Activated T-cell treated with anti-CD3 and anti-CD28 coated beads, Interleukin-2, amount 50 U/mL, for 1 hour (primary cell): ENCODE measurements at regions not wholly inside any gene's neighbourhood (a gene's known extent, or its start where the extent isn't known, plus 50 kb on each side); places are given as distances from the start of the nearest gene placed in this dataset.
"Not testable (repeated sequence)": the region's sequence is repeated elsewhere in the genome, so short reads cannot be mapped to it uniquely, and the experiment has no call there.

ENCODE experiments used
- DNase-seq: peaks from one replicate; pipeline ENCODE4 v3.0.0-alpha.2; 2020

DNA sequence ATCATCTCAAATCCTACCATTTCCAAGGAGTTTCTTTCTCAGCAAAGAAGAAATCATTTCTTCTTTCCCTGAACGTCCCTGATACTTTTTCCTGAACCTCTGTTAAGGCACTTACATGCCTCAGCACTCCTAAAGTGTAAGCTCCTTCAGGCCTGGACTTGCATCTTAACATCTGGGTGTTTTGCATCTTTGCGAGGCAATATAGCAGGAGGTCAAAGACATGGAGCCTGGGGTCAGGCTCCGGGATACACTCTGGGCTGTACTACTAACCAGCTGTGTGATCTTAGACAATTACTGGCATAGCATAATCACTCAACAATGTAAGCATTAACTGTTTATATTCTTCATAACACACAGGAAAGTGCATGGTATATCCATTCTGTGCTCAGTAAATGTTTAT, 275.5 kb upstream of the BOD1L1 start:
- no peak for DNase-seq

DNA sequence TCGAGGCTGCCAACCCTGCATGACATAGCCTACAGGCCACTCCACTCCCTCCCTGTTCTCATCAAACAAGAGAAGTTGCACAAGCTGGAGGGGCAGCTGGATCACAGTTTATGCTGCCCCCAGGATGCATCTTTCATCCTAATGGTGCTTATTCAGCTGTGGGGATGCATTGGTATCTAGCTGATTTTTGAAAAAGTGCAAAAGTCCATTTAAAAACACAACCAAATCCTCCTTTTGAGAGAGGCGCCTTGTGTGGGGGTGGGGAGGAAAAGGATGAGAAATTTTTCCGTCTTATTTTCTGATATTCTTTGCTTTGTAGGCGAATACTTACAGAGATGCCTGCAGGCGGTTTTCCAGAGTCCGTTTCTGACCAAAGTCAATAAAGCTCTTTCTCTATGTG, 276.4 kb upstream of the BOD1L1 start:
- DNase-seq = no peak

DNA sequence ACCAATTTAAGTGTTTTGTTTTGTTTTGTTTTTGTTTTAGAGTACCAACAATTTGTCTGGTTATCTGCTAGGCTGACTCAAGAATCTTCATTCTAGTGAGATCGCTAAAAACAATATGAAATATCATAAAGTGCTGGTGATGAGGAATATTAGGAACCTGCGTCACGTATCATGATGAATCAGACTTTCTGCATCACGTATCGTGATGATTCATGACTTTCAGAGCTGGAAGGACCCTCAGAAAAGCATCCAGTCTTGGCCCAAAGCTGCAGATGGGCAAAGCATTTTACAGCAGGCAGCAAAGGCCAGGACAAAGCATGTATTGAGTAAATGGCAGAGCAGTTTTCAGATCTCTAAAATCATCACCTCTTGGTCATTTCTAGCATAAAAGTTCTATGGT, 278.0 kb upstream of the BOD1L1 start:
- DNase-seq = no peak

DNA sequence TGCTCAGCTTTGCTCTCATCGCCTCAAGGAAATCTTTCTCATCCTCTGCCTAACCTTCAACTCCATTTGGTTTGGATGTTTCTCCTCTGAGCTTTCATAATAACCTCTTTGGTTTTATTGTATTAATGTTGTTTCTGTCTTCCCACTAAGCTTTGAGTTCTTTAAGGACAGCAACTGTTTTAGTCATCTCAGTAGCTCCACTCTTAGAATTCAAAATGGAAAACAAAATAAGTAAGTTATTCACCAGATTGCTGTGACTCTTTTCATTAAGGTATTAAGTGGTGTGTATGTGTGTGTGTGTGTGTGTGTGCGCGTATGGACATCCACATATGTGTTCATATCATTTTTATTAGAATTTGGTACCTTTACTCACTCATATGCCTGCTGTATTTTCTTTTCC, 279.2 kb upstream of the BOD1L1 start:
- no peak for DNase-seq

DNA sequence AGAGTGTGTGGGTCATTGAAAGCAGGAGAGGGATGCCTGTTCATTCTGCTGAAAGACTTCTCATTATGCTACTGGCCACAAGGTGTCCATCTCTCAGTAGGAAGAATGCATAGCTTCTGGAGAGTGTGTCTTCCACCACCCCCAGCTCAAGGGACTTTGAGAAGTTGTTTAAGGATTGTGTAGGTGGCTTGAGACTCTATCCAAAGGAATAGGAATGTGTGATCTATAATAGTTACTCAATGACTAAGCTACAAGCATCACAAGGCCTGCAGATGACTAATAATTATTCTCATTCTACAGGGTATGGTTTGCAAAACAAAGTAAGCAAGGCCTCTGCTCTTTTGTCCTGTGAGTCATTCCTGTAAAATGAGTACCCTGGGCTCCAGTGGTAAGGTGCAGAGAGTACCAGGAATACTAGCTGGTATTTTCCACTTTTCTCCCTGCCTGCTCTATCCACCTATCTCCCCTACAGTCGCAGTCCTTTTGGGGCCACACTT, 279.8 kb upstream of the BOD1L1 start:
- no peak for DNase-seq

DNA sequence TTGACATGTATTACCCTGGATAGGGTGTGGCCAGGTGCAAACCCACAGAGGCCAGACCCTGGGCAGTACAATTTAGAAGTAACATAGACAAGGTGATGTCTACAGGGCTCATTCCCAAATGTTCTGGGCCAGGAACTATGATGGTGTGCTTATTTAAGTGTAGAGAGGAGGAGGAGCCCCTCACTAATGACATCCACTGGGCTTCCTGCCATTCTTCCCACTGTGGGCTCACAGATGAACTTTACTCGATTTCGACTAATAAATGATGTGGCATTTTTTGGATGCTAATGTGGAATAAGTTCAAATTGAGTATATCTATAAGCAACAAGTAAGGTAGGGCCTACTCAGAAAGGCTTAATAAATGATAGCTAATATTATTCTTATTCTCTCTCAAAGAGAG, 280.9 kb upstream of the BOD1L1 start:
- no peak for DNase-seq

DNA sequence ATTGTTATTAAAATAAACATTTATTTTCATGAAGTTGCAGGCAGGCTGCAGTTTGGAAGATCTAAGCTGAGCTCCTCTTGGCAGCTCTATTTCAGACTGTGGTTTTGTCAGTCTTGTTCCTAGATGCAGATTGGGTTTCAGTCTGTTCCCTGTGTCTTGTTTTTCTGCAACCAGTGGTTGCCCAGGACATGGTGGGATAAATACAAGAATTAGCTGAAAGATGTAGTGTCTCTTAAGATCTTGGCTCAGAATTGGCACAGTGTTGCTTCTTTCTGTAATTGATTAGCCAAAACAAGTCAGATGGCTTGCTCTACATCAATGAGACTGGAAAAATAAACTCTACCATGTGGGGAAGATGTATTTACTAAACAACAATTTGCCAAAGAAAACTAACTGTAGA, 283.0 kb upstream of the BOD1L1 start:
- DNase-seq = no peak

DNA sequence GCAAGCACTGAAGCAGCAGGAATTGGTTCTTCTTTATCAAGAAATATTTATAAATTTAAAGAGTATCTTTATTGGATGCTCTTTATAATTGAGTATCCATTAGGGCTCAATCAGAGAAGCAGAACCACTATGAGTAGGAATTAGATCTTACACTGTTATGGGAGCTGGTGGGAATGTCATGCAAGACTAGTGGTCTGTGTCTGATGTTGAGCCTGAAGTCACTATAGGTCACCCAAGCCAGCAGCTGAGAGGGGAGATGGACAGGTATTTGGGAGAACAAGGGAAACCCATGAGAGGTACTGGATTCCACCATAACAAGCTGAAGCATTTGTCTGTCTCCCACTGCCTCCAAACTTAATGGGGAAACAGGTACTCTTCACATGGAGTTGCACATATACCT, 283.7 kb upstream of the BOD1L1 start:
- no peak for DNase-seq

DNA sequence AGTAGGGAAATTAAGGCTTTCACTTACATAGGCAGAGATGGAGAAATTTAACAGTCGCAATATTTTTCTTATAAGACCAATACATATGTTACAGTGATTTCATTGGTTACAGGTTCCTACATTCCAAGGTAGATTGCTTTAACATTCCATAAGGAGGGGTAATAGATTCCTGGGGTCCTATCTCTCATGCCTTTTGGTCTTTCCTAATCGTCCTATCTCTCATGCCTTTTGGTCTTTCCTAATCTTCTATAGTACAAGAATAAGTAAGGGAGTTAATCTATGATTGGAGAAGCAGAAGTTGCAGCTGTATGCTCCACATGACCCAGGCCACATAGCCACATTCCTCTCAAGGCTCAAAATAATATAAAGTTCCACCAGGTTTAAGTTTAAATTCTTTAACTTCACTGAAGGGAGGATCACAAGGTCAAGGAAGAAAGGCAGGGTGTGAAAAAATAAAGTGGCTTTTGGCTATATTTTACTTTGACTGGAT, 285.0 kb upstream of the BOD1L1 start:
- DNase-seq = no peak

DNA sequence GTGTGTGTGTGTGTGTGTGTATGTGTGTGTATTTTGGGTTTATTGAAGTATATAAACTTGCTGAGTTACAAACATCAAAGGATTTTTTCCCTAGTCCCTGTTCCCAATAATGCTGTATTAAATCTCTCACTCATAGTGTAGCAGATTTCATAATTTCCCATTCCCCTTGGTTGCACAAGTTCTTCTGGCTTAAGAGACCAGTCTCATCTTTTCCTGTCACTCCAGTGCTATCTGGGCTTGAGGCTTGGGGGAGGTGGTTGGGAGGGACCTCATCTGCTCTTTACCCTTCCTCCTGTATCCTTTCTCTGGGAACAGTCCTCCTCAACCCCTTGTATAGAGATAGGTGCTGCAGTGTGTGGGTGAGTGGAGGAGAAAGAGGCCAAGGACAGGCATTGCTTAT, 285.4 kb upstream of the BOD1L1 start:
- no peak for DNase-seq

DNA sequence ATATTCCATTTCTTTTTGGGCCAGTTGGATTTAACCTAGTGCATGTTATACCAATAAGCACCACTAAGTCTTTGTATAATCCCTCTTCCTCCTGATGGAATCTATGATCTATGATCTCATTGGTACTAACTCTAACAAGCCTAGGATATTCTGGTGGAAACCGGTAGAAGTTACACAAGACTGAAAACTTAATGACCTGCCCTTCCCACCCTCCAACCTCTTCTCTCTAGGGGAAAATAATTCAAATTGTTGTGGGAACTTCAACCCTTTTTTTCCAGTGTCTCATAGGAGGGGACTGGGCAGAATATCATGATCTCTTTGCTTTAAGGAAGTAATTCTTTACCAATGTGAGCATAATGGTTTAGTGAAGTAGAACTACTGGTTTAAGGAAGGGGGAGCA, 289.5 kb upstream of the BOD1L1 start:
- DNase-seq = no peak

DNA sequence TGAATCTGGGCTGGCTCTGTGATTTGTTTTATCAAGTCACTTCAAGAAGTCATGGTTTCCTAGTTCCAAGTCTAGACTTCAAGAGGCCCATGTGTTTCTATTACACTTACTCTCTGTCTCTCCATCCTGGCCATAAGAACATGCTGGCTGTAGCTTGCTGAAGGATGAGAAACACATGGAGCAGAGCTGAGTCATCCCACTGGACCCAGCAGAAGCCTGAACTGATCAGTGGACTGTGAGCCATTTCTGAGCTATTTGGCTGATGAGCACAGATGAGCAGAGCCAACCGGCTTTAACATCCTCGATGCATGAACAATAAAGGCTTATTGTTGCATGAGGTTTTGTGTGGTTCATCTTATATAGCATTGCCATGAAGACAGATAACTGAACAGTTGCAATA, 290.6 kb upstream of the BOD1L1 start:
- DNase-seq = no peak

DNA sequence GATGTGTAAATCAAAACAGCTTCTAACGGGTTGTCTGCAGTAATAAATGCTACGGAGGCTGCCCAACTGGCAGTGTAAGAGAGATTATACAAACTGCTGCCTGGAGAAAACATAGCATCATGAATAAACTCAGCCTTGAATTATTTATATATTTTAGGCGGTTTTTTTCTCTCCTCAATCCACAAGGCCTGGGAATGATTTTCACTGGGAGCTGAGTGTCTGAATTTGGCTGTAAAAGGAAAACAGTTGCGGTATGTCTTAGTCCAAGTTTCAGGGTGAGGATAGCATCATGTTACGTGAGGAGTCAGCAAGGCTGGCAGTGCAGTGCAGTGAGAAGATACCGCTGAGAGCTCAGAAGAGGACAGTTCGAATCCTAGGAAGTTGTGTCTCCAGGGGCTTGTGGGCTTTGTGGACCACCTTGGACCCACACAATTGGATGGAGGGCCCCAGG, 291.5 kb upstream of the BOD1L1 start:
- DNase-seq = no peak

DNA sequence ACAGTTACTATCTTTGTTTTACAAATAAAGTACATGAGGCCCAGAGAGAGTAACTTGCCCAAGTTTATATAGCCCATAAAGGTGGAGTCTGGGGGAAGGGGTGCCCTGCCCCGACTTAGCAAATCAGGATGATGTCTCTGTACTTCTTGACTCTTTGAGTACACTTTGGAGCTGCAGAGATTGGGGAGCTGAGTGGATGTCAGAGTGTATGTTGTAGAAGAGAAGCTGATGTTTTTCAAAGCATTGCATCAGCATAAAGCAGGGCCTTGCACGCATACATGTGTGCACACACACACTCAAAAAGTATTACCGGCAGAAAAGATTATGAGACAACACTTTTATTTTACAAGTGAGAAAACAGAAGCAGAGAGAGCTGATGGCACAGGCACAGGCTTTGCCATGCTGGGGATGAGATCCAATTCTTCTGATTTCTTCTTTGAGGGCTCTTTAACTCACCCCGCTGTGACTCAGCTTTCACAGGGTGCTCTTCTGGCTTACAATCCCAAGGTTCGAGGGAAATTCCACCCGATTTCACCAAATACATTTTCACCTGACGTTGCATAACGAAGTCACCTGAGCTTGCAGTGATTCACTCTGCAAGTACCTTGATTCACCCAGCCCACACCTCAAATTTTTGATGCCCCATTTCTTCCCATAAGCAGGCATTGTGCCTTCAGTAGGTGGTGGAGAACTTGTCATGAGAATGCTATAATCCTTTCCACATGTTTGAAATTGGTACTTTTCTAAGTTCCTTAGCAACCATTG, 292.8 kb upstream of the BOD1L1 start:
- no peak for DNase-seq

DNA sequence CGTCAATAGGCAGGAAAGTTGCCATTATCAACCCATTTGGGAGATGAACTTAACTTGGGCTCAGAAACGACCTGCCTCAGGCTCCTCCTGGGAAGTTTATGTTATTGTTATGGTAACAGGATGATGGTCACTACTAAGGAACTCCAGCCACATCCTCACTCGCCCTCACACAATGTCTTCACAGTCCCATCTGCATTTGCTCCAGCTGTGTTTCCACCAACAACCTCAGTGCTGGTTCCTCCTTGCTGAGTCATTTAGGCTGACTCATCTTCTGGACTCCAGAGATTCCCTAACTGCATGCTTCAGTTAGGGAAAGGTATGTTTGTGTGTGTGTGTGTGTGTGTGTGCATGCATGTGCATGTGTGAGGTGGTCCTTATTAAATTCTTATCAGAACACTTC, 293.4 kb upstream of the BOD1L1 start:
- DNase-seq = no peak

DNA sequence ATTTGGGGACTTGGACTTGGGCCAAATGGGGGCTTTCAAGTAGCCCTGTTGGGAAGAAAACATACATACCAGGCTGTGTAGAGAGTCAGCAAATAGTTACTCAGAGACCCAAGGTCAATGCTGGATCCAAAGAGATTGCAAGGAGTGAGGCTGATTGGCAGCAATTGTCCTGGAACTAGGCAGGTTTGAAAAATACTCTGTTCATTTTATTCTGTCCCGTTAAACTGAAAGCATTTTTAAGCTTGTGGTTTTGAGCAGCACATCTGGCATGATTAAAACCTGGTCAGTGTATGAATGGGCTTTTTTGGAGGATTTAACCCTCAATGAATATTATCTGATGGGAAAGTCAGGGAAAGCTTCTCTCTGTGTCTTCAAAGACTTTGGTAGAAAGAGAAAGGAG, 294.3 kb upstream of the BOD1L1 start:
- no peak for DNase-seq

DNA sequence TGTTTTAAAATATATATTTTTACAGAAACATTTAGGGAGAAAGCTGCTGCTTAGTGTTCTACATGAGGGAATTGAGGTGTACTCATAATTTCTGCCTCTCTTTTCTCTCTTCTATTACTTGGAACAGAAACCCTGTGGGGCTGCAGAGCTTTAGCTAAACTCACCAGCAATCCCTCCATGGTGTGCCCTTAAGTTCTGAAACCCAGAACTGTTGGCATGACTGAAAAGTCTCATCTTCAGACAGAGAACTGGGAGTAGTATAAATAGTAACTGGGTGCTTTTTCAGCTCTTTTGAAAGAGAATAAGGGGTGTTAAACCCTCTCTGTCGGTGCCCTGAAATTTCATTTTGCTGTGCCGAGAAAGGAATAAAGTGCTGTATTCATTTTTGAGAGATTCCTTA, 294.9 kb upstream of the BOD1L1 start:
- DNase-seq = no peak

DNA sequence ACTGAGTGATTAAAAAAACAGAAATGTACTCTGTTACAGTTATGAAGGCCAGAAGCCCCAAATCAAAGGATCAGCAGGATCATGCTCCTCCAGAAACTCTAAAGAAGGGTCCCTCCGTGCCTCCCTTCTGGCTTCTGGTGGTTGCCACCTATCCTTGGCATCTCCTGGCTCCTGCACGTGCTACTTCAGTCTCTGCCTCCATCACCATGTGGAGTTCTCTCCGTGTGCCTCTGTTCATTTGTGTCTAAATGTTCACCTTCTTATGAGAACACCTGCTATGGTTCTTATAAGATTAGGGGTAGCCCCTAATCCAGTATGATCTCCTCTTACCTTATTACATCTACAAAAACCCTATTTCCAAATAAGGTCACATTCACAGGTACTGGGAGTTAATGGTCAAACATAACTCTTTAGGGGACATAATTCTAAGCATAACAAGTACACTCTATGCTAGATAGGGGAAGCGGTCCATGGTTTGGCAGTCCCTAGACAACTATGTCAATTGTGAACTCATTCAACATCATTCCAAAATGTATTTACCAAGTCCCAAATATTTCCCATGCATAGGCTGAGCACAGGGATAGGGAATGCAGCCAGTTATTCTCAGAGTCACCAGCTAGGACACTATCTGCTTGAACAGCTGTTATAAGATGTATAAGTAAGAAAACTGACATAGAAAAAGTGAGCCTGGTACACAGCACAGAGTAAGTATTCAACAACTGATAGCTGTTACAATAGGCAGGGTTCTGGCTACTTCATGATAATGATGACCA, 295.5 kb upstream of the BOD1L1 start:
- DNase-seq = no peak

DNA sequence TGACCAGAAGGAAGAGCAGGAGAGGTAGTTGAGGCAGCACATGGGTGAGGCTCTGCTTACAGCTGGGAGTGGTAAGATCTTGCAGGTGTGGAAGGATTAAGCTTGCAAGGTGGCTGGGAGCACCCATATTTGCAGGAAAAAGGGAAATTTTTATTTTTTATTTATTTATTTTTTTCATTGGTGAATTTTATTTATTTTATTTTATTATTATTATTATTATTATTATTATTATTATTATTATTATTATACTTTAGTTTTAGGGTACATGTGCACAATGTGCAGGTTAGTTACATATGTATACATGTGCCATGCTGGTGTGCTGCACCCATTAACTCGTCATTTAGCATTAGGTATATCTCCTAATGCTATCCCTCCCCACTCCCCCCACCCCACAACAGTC, 297.4 kb upstream of the BOD1L1 start:
- DNase-seq = not testable (repeated sequence)

DNA sequence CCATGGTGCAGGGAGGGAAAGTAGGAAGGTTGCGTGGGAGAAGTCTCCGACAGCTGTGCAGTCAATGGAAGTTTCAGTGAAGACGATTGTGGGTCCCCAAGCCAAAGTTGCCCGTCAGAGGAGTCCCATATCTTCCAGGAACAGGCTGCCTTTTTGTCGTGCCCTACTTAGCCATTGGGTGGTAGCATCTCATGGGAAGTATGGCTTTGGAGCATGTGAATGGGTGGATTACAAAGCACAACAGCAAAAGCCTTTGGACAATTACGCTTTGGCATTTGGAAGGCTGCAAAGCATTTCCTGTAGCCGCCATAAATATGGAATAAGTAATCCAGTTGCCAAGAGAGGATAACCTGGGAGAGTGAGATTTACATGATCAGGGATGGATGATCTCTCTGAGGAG, 300.7 kb upstream of the BOD1L1 start:
- no peak for DNase-seq

DNA sequence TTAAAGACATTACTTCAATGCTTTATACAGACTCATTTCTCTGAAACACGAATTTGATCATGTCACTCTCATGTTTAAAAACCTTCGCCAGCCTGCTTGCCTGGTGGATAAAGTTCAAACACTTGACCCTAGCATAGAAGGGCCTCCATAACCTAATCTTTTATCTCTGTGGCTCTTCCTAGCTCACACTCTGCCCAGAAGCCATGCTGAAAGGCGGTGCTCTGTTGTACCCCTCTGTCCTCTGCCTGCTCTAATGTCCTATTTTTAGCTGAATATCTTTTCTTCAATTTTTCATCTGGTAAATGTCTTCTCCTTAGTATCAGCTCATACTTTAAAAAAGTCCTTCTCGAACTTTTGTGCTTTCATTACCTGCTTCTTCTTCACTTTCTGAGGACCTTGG, 302.6 kb upstream of the BOD1L1 start:
- DNase-seq = no peak

DNA sequence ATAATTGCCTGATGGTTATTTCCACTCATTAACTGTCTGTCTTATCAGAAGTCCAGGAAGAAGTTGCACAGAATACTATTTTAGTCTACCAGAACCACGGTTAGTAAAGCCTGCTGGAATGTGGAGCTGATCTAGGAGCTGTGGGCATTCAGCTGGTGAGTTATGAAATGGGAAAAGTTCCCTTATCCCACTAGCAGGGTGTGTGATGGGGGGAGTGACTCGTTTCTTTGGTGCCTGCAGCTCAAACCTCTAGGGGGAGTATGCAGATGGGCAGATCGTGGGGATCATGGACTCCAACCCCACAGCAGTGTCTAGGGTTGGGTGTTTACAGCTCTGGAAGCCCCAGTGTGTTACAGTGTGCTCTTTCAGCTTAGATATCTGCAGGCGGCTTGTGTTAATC, 305.7 kb upstream of the BOD1L1 start:
- no peak for DNase-seq

DNA sequence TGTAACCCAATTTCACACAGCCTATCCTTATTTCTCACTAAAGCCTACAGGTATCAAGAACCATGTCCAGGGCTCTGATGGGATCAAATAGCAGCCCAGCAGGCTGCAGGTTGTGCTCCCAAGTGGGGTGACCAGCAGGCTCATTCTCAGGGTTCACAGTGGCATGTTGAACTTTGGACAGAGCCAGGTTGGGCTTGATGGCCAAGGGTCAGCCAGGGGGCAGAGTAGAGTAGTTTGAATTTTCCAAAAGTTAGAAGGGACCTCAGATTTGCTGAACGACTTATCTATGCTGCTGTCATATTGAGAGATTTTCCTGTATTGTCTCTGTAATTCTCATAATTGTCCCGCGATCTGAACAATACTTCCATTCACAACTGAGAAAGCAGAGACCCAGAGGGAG, 310.8 kb upstream of the BOD1L1 start:
- no peak for DNase-seq

DNA sequence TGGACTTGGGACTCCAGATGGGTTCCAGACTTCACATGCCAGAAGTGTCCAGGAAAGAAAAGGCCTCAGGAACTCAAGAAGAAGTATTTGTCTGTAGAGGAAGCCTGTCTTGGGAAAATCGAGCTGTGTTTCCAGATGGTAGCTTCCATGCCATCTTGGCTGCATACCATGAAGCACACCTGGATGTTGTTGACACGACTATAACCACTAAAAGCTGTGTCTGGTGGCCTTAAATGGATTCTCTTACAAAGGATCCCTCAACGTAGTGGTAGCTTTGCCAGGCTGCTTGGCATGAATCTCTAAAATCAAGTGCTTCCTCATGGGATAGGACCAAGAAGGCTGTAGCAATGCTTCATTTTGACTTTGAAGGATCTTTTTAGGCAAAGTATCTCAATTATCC, 313.4 kb upstream of the BOD1L1 start:
- no peak for DNase-seq
